GM21423 (cell line): ENCODE measurements at regions not wholly inside any gene's neighbourhood (a gene's known extent, or its start where the extent isn't known, plus 50 kb on each side); places are given as distances from the start of the nearest gene placed in this dataset.

Experiments used
- ATAC-seq: cut with Tn5 transposase; IDR thresholded peaks from one replicate; pipeline ENCODE4 v1.9.1; 2021; ENCODE audit warnings: mild to moderate bottlenecking, moderate library complexity; ENCODE audit not compliant: unreplicated experiment

DNA sequence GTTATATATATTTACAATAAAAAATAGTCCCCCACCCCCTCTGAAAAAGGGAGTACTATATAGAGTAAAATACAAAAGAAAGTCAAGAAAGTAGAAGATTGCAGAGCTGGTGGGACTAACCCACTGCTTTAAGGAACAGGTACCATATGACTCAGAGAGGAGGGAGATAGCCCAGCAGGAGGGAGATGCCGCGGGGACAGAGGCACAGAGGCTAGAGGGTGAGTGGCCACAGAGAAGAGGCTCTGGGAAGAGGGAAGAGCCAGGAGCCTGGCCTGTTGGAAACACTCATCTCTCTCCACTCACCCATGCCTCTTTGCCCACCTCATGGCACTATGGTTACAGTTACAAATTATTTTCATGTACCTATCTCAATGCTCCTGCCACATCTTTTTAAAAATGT lies 53.6 kb upstream of the LYVE1 start:
- ATAC-seq: no peak

DNA sequence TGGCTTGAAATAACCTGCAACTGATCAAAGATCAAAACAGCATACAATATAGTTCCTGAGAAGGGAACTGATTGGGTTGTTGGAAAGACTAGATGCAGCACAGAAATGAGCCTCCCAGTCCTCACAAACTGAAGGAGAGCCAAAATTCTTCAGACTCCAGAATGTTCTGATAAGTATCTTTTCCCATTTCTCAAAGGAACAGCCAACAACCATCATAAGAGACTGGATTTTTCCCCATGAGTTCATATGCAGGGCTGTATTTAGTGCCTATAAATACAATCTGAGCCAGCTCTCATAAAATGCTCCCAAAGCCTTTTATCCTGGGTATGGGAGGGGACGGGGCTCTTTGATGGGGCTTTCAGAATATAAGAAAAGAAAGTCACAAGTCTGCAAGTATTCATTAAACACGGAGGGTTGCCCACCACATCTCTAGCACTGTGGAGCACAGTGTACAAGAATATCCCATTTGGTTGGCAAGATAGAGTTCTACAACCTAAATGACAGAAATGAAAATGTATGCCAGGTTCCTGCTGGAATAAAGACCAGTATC lies 50.7 kb upstream of the LYVE1 start:
- no peak for ATAC-seq

DNA sequence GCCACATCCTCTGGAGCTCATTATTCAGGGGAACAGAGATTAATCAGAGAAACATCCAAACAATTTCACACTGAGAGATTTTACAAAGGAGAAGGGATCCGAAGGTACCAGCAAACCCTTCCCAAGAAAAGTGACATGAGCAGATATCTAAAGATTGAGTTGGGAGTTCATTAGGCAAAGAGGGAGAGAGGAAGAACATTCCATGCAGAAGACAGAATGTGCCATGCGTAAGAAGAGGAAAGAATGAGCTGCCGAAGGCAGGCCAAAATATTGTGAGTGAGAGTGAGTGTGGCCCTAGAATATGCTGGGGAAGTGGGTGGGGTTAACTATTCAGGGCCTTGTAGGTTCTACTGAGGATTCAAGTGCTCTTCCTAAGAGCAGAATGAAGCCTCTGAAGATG lies 50.0 kb upstream of the LYVE1 start:
- ATAC-seq: no peak
